ENCODE measurements at regions not wholly inside any gene's neighbourhood (a gene's known extent, or its start where the extent isn't known, plus 50 kb on each side); places are given as distances from the start of the nearest gene placed in this dataset.
"Not testable (repeated sequence)": the region's sequence is repeated elsewhere in the genome, so short reads cannot be mapped to it uniquely, and the experiment has no call there.

DNA sequence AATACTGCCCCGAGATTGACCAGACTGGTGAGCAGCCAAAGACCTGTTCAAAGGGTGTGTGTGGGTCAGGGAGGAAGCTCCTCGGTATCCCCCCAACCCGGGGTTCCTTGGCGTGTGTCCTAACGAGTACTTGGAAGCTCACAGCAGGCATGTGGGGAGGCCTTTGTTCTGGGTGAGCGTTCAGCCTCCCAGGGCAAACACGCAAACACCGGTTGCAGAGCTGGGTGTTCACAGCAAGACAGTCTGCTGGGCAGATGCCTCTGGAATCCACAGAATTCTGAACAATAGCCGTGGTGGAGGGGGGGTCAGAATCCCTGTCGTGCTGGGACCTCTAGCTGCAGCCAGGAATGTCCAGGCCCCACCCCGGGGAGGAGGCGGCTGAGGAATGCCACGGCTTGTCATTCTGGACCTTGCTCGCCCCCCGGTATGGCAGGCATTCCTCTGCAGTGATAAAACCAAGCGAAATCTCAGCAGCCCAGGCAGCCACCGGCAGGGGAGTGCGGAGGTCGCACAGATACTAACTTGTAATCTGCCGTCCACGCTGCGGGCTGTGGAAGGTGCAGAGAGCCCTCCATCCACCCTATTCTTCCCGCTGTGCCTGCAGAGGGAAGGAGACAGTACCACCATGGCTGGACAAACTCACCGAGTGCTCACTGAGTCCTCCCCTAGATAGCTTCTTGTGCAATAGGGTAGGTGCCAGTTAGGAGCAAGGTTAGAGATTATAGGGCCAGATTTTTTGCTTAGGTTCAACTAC lies 77.8 kb upstream of the METTL9 start:
- not testable (repeated sequence) for H3K9me3 ChIP-seq (ENCODE audit: control insufficient read depth, low read length, poor library complexity, severe bottlenecking); H3K27ac Mint-ChIP-seq; ATAC-seq; H3K27me3 Mint-ChIP-seq; H3K36me3 Mint-ChIP-seq (ENCODE audit: low read depth)
- DNase-seq = peak in 1 of 3 donors; percentile 4
- peaks cover 15% of the 10 kb centered on the region for H3K4me1 Mint-ChIP-seq
- peak overlapping the region; percentile 47 for H3K4me3 Mint-ChIP-seq

DNA sequence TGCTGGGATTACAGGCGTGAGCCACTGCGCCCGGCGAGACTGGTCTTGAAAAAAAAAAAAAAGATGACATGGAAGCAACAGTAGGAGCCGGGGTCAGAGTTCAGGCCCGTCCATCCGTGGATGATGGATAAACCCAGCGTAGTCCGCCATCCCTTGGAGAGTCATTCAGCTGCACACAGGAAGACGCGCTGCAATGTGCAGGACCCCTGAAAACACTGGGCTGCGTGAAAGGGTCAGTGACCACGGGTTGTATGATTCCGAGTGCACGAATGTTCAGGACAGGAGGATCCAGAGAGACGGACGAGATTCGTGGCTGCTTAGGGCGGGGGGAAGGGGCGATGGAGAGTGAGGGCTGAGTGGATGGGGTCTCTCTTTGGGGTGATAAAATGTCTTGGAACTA lies 76.5 kb upstream of the METTL9 start:
- not testable (repeated sequence) for H3K36me3 Mint-ChIP-seq (ENCODE audit: low read depth); H3K27ac Mint-ChIP-seq; H3K9me3 ChIP-seq (ENCODE audit: control insufficient read depth, low read length, poor library complexity, severe bottlenecking); DNase-seq; H3K27me3 Mint-ChIP-seq; ATAC-seq; H3K4me3 Mint-ChIP-seq
- peaks cover 13% of the 10 kb centered on the region for H3K4me1 Mint-ChIP-seq

DNA sequence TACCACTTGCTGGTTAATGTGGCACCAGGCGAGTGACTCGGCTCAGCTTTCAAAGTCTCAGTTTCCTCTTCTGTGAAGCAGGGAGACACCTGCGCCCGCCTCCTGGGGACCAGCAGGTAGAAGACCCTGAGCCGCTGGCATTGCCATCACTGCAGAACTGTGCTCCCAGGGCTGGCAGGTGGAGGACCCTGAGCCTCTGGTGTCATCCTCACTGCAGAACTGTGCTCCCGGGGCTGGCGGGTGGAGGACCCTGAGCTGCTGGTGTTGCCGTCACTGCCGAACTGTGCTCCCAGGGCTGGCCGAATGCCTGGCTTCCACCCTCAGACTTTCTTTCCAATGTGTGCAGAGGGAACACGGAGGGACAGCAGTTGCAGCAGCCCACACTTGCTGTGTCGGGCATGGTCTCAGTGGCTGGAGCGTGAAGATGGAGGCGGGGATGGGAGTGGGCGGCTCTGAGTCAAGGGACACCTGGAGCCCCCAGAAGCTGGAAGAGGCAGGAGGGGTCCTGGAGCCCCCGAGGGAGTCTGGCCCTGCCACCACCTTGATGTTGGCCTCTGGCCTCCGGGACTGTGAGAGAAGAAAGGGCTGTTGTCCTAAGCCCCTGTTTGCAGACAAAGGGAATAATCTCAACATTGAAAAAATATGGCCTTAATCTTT lies 75.8 kb upstream of the METTL9 start:
- peaks cover 6% of the 10 kb centered on the region for H3K4me1 Mint-ChIP-seq
- no peak overlapping the region for H3K4me3 Mint-ChIP-seq
- peaks cover 4% of the 10 kb centered on the region for H3K36me3 Mint-ChIP-seq (ENCODE audit: low read depth)
- no peak overlapping the region for H3K27ac Mint-ChIP-seq
- DNase-seq = no peak
- ATAC-seq = no peak
- no peaks in the 10 kb centered on the region for H3K27me3 Mint-ChIP-seq
- no peaks in the 10 kb centered on the region for H3K9me3 ChIP-seq (ENCODE audit: control insufficient read depth, low read length, poor library complexity, severe bottlenecking)

DNA sequence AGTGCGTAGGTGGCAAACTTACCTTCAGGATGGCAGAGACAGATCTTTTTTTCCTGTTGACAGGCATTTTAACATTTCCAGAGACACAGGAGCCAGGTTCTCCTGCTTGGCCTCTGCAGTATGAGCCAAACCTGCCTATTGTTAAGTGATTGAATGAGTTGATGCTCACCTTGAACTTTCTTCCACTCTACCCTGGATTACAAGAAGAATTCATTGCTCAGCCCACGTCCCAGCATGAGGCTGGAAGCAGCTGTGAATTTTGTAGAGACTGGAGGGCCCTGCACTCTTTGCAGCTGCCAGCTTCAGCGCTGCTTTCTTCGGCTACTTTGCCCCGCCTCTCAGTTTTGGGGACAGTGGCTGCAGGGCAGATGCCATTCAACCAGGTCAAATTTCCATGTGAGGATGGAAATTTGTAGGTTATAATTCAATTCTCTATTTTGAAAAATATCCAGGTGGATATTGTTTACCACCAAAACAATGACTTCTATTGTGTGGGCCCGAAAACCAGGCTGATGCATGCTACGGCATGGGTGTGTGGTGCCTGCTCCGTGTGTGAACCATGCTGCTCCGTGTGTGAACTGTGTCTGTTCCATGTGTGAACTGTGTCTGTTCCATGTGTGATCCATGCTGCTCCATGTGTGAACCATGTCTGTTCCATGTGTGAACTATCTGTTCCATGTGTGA lies 75.2 kb upstream of the METTL9 start:
- Mint-ChIP-seq H3K4me3 (no peak overlapping the region), H3K27me3 (no peaks in the 10 kb centered on the region), H3K4me1 (peaks cover 4% of the 10 kb centered on the region), H3K36me3 (ENCODE audit: low read depth) (peaks cover 3% of the 10 kb centered on the region), H3K27ac (no peak overlapping the region)
- ATAC-seq (no peak), DNase-seq (no peak)
- no peaks in the 10 kb centered on the region for H3K9me3 ChIP-seq (ENCODE audit: control insufficient read depth, low read length, poor library complexity, severe bottlenecking)

DNA sequence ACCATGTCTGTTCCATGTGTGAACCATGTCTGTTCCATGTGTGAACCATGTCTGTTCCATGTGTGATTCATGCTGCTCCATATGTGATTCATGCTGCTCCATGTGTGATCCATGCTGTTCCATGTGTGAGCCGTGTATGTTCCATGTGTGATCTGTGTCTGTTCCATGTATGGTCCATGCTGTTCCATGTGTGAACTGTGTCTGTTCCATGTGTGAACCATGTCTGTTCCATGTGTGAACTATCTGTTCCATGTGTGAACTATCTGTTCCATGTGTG lies 74.7 kb upstream of the METTL9 start:
- H3K4me1 Mint-ChIP-seq; H3K36me3 Mint-ChIP-seq (ENCODE audit: low read depth); H3K27ac Mint-ChIP-seq; H3K9me3 ChIP-seq (ENCODE audit: control insufficient read depth, low read length, poor library complexity, severe bottlenecking); H3K4me3 Mint-ChIP-seq; H3K27me3 Mint-ChIP-seq; DNase-seq; ATAC-seq: not testable (repeated sequence)

DNA sequence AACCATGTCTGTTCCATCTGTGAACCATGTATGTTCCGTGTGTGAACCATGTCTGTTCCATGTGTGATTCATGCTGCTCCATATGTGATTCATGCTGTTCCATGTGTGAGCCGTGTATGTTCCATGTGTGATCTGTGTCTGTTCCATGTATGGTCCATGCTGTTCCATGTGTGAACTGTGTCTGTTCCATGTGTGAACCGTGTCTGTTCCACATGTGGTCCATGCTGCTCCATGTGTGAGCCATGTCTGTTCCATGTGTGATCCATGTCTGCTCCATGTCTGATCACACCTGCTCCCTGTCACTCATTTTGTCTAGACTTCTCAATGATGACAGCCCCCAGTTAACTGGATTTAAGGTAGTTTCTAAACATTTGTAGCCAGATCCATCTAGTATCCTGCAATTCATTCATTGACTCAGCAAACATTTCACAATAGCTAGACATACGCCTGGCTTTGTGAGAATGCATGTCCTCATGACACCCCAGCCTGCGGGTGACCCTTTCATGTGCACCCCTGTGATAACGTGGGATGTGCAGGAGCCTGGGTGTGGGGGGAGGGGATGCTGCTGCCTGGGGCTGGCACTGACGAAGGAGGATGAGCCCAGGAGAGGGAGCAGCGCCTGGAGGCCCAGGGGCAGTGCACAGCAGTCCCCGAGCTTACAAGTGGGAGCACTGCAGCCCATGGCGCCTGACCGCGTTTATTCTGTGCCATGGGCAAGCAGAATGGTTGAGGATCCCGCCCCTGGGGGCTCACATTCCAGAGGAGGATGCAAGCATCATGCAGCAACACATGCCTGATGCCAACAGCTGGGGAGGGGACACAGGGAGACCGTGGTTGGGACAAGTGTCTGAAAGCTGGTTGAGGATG lies 74.1 kb upstream of the METTL9 start:
- not testable (repeated sequence) for H3K4me1 Mint-ChIP-seq; H3K9me3 ChIP-seq (ENCODE audit: control insufficient read depth, low read length, poor library complexity, severe bottlenecking); ATAC-seq; H3K27me3 Mint-ChIP-seq; DNase-seq; H3K4me3 Mint-ChIP-seq; H3K36me3 Mint-ChIP-seq (ENCODE audit: low read depth); H3K27ac Mint-ChIP-seq

DNA sequence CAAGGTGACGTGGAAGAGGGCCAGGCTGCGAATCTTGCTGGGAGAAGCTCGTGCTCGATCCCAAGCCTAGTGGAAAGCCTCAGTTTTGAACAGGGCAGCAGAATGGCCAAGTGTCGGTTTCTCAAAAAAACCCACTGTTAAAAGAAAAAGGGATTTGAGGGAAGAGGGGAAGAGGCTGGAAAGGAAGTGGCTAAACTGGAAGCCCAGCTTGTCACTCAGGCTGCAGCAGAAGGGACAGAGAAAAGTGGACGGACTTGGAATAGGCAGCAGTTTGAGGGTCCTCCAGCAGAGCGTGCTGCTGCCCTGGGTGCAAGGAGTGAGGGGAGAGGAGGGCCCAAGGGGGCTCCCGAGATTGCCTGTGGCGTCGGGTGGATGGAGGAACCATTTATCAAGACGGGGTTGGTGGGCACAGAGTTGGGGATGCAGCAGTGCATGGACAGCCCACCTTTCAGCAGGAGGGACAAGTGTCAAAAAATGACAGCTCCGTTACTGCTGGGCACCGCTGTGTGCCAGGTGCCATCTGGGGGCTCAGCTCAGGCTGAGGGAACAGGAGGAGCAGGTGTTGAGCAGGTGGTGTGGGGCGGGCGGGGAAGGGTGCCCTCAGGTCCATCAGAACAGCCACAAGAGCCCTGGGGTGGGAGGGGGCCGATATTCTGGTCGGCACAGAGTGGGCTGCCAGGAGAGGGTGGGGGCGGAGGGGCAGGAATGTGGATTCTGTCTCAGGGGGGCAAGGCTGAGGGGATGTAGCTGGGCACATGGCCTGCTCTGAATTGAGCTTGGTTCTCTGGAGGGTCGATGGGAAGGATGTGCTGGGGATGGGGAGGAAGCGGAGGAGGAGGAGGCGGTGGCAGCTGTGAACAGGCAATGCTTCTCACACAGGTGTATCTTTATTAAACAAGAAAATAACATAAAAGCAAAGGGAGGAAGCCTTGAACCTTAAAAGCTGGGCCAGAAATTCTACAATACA lies 73.1 kb upstream of the METTL9 start:
- not testable (repeated sequence) for H3K9me3 ChIP-seq (ENCODE audit: control insufficient read depth, low read length, poor library complexity, severe bottlenecking); ATAC-seq; H3K27me3 Mint-ChIP-seq; H3K4me3 Mint-ChIP-seq; H3K27ac Mint-ChIP-seq; H3K36me3 Mint-ChIP-seq (ENCODE audit: low read depth); H3K4me1 Mint-ChIP-seq; DNase-seq

DNA sequence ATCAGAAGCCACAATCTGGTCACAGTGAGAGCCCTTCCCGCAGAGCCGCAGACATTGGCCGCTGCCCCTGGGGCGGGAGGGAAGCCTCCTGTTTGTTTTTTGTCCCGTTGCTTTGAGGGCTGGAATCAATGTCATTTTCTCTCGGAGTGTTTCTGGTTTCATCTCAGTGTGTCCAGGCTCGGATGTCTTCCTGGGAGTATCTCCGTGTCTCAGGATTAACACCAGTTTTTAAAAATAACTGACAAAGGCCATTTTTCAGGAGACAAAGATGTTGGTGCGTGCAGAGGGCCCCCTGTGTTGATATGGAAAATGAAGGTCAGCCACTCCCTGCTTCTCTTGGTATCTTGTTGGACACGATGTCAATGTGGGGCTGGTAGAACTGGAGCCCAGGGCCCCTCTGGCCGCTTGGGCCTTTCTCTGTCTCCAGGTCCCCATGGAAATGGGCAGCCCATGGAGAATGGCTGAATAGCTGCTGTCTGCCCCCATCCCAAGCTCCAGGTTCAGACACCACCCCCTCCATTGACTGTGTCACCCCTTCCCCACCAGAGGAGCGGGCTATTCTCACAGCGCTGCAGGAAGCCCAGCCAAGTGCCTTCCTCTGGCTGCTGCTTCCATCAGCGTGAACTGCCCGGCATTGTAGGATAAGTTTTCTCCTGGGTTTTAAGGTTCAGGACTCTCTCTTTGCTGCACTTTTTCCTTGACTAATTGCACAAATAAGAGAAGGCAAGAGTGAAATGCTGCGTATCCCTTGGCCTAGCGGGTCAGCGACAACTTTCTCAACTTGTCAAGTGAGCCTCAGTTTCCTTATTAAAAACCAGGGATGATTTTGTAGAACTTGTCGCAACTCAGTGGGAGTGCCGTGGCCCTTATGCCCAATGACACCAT lies 72.2 kb upstream of the METTL9 start:
- no peak for DNase-seq
- Mint-ChIP-seq H3K4me3 (no peak overlapping the region), H3K4me1 (no peaks in the 10 kb centered on the region), H3K36me3 (ENCODE audit: low read depth) (no peaks in the 10 kb centered on the region), H3K27ac (no peak overlapping the region), H3K27me3 (no peaks in the 10 kb centered on the region)
- no peak for ATAC-seq
- H3K9me3 ChIP-seq (ENCODE audit: control insufficient read depth, low read length, poor library complexity, severe bottlenecking) = no peaks in the 10 kb centered on the region

DNA sequence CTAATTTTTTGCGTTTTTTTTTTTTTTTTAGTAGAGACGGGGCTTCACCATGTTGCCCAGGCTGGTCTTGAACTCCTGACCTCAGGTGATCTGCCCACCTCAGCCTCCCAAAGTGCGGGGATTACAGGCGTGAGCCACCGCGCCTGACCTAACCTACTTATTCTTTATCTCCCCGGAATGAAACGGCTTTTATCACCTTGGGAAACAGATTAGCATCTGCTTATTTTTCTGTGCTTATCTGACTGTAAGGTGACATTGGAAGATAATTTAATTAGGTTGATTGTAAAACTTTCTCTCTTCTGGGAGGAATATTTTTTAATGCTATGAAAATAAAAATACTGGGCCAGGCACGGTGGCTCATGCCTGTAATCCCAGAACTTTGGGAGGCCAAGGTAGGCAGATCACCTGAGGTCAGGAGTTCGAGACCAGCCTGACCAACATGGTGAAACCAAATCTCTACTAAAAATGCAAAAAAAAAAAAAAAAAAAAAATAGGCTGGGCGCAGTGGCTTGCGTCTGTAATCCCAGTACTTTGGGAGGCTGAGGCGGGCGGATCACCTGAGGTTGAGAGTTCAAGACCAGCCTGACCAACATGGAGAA lies 70.2 kb upstream of the METTL9 start:
- not testable (repeated sequence) for H3K9me3 ChIP-seq (ENCODE audit: control insufficient read depth, low read length, poor library complexity, severe bottlenecking); H3K27ac Mint-ChIP-seq; ATAC-seq

DNA sequence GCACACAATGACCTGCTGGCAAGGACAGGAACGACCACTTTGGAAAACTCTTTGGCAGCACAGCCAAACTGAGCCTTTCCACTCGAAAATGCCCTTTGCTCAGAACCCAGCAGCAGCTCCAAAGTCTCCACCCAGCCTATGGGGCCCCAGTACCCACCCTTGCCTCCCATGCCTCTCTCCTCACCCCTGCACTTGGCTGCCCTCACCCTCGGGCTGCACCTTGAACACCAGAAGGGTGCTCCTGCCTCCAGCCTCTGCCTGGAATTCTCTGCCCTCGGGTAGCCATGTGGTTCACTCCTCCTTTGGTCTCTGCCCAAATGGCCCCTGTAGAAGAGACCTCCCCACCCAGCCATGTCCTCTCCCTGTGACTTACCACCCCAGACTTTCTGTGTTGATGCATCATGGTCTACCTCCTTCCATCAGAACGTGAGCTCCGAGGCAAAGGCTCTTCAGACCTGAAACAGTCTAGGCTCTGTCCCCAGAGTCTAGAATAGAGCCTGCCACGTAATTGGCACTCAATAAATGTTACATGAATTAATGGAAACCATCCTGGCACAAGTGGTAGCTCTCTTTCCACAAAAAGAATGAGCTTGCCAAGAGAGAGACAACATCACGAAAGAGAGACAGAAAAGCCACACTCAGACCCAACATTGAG lies 68.5 kb upstream of the METTL9 start:
- not testable (repeated sequence) for H3K36me3 Mint-ChIP-seq (ENCODE audit: low read depth); ATAC-seq; H3K27me3 Mint-ChIP-seq; DNase-seq; H3K9me3 ChIP-seq (ENCODE audit: control insufficient read depth, low read length, poor library complexity, severe bottlenecking); H3K4me1 Mint-ChIP-seq; H3K4me3 Mint-ChIP-seq; H3K27ac Mint-ChIP-seq

More for the DNA sequence above, 70.2 kb upstream of the METTL9 start:
- not testable (repeated sequence) for DNase-seq; H3K27me3 Mint-ChIP-seq; H3K4me3 Mint-ChIP-seq; H3K4me1 Mint-ChIP-seq; H3K36me3 Mint-ChIP-seq (ENCODE audit: low read depth)

DNA sequence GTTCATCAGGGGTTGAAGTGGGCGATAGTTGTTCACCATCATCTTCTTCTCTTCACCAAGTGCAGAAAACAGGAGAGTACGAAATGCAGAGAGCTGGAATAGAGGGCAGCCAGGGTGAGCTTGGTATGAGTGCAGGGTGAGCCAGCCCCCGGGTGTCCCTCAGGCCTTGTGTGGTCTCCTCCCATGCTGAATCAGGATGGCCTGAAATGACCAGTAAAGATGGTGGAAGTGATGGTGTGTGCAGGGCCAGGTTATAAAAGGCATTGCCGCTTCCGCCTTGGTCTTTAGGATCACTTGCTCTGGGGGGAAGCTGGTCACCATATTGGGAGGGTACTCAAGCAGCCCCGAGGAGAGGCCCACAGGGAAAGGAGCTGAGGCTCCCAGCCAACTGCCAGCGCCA lies 66.4 kb upstream of the METTL9 start:
- not testable (repeated sequence) for H3K27me3 Mint-ChIP-seq; H3K36me3 Mint-ChIP-seq (ENCODE audit: low read depth); H3K9me3 ChIP-seq (ENCODE audit: control insufficient read depth, low read length, poor library complexity, severe bottlenecking); H3K4me3 Mint-ChIP-seq; H3K27ac Mint-ChIP-seq; ATAC-seq; DNase-seq; H3K4me1 Mint-ChIP-seq
